GM23338 (cell line): ENCODE measurements at regions not wholly inside any gene's neighbourhood (a gene's known extent, or its start where the extent isn't known, plus 50 kb on each side); places are given as distances from the start of the nearest gene placed in this dataset.

Experiments
- POLR2AphosphoS5 ChIP-seq: IDR thresholded peaks from 2 replicates; pipeline ENCODE4 v1.6.1; 2016; ENCODE audit warnings: antibody characterized with exemption, low read depth
- ZNF462 ChIP-seq: fragments of 250-450 bp; sonication (Bioruptor Pico); IDR thresholded peaks from 2 replicates; pipeline ENCODE4 v1.5.0; 2020; ENCODE audit warnings: mild to moderate bottlenecking, moderate library complexity
- TF ChIP-seq, protein P1 (sequence below), 2 experiments: fragments of 200-600 bp in 1 of 2; sonication (generic) in 1 of 2; conservative IDR thresholded peaks; 2 replicates each; pipeline versions ENCODE4 v1.5.1 to v1.6.1; 2016 to 2017; ENCODE audit warnings: antibody characterized with exemption in 2 of 2, low read depth in 2 of 2, mild to moderate bottlenecking in 2 of 2, moderate library complexity in 1 of 2

DNA sequence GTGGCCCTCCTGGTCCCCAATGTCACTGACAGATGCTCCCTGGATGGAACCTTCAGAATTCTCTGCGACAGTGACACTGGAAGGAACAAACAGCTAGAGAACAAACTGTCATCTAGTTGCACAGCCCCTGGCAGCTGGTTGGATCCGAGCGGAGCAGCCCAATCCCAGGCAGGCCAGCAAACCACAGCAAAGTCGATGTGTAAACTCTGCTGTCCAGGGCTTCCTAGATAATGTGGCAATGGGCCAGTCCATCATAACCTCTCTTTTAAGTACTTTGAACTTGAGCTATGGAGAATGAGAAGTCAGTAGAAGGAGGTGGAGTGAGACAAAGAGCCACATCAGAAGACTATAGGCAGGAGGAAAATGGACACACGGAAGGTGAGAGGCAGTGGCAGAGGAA is 323.0 kb downstream of the CBLN1 start:
- TF ChIP-seq, protein P1, sequence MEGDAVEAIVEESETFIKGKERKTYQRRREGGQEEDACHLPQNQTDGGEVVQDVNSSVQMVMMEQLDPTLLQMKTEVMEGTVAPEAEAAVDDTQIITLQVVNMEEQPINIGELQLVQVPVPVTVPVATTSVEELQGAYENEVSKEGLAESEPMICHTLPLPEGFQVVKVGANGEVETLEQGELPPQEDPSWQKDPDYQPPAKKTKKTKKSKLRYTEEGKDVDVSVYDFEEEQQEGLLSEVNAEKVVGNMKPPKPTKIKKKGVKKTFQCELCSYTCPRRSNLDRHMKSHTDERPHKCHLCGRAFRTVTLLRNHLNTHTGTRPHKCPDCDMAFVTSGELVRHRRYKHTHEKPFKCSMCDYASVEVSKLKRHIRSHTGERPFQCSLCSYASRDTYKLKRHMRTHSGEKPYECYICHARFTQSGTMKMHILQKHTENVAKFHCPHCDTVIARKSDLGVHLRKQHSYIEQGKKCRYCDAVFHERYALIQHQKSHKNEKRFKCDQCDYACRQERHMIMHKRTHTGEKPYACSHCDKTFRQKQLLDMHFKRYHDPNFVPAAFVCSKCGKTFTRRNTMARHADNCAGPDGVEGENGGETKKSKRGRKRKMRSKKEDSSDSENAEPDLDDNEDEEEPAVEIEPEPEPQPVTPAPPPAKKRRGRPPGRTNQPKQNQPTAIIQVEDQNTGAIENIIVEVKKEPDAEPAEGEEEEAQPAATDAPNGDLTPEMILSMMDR (conservative IDR thresholded peaks at IDR 0.05; ENCODE audit: low read depth in 2 of 2), result no peak
- no peak for TF ChIP-seq POLR2AphosphoS5
- no peak for TF ChIP-seq ZNF462 (CRISPR knock-in tag)
